ENCODE measurements at regions not wholly inside any gene's neighbourhood (a gene's known extent, or its start where the extent isn't known, plus 50 kb on each side); places are given as distances from the start of the nearest gene placed in this dataset.
A peak's percentile ranks its signal among the peaks of the same experiment; 100 is the strongest.

- H3K4me1 Mint-ChIP-seq, result peaks cover 10% of the 10 kb centered on the region
- no peaks in the 10 kb centered on the region for H3K27me3 Mint-ChIP-seq (ENCODE audit: low read depth)
- H3K9me3 Mint-ChIP-seq, result no peaks in the 10 kb centered on the region
- H3K36me3 Mint-ChIP-seq, result no peaks in the 10 kb centered on the region
- H3K27ac Mint-ChIP-seq, result no peak overlapping the region
- H3K4me3 Mint-ChIP-seq, result no peak overlapping the region
- DNase-seq (ENCODE audit: low spot score in 2 of 2, unreplicated experiment in 2 of 2), result no peak
- TF ChIP-seq, protein P1, sequence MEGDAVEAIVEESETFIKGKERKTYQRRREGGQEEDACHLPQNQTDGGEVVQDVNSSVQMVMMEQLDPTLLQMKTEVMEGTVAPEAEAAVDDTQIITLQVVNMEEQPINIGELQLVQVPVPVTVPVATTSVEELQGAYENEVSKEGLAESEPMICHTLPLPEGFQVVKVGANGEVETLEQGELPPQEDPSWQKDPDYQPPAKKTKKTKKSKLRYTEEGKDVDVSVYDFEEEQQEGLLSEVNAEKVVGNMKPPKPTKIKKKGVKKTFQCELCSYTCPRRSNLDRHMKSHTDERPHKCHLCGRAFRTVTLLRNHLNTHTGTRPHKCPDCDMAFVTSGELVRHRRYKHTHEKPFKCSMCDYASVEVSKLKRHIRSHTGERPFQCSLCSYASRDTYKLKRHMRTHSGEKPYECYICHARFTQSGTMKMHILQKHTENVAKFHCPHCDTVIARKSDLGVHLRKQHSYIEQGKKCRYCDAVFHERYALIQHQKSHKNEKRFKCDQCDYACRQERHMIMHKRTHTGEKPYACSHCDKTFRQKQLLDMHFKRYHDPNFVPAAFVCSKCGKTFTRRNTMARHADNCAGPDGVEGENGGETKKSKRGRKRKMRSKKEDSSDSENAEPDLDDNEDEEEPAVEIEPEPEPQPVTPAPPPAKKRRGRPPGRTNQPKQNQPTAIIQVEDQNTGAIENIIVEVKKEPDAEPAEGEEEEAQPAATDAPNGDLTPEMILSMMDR (IDR thresholded peaks at IDR 0.05; ENCODE audit: unreplicated experiment), result no peak
These were observed 103.7 kb downstream of the ATPSCKMT start for GRCh38 chr5:10145923-10146401.

GRCh38 chr5:10144040-10144439, 105.6 kb downstream of the ATPSCKMT start:
- DNase-seq (ENCODE audit: low spot score in 2 of 2, unreplicated experiment in 2 of 2), result no peak
- Mint-ChIP-seq H3K36me3 (no peaks in the 10 kb centered on the region), H3K27ac (no peak overlapping the region), H3K4me3 (no peak overlapping the region), H3K27me3 (ENCODE audit: low read depth) (no peaks in the 10 kb centered on the region), H3K4me1 (peaks cover 6% of the 10 kb centered on the region), H3K9me3 (no peaks in the 10 kb centered on the region)
- TF ChIP-seq, protein P1 (IDR thresholded peaks at IDR 0.05; ENCODE audit: unreplicated experiment), result no peak

- H3K9me3 Mint-ChIP-seq, result no peaks in the 10 kb centered on the region
- peaks cover 2% of the 10 kb centered on the region for H3K4me1 Mint-ChIP-seq
- no peak for DNase-seq (ENCODE audit: low spot score in 2 of 2, unreplicated experiment in 2 of 2)
- no peak overlapping the region for H3K4me3 Mint-ChIP-seq
- no peaks in the 10 kb centered on the region for H3K36me3 Mint-ChIP-seq
- H3K27ac Mint-ChIP-seq, result no peak overlapping the region
- TF ChIP-seq, protein P1 (IDR thresholded peaks at IDR 0.05; ENCODE audit: unreplicated experiment), result no peak
- H3K27me3 Mint-ChIP-seq (ENCODE audit: low read depth), result no peaks in the 10 kb centered on the region
These were observed 109.3 kb downstream of the ATPSCKMT start for GRCh38 chr5:10140195-10140973.

GRCh38 chr5:10138395-10139057, 111.2 kb downstream of the ATPSCKMT start:
- TF ChIP-seq, protein P1 (IDR thresholded peaks at IDR 0.05; ENCODE audit: unreplicated experiment), result no peak
- DNase-seq (ENCODE audit: low spot score in 2 of 2, unreplicated experiment in 2 of 2), result no peak
- peaks cover 2% of the 10 kb centered on the region for H3K4me1 Mint-ChIP-seq
- no peaks in the 10 kb centered on the region for H3K36me3 Mint-ChIP-seq
- H3K27ac Mint-ChIP-seq, result peak overlapping the region; percentile 73
- no peaks in the 10 kb centered on the region for H3K27me3 Mint-ChIP-seq (ENCODE audit: low read depth)
- H3K9me3 Mint-ChIP-seq, result no peaks in the 10 kb centered on the region
- H3K4me3 Mint-ChIP-seq, result no peak overlapping the region

DNA sequence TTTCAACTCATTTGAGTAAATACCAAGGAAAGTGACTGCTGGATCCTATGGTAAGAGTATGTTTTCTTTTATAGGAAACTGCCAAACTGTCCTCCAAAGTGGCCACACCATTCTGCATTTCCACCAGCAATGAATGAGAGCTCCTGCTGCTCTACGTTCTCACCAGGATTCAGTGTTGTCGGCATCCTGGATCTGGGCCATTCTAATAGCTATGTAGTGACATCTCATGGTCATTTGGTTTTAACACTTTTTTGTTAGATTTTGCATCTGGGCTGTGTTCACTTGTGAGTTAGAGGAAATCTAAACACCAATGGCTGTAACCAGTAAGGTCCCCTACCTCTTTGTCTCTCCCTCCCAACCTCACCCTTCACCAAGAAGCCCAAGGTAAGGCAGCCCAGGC, 115.9 kb downstream of the ATPSCKMT start:
- Mint-ChIP-seq H3K27ac (no peak overlapping the region), H3K36me3 (no peaks in the 10 kb centered on the region), H3K27me3 (ENCODE audit: low read depth) (no peaks in the 10 kb centered on the region), H3K9me3 (no peaks in the 10 kb centered on the region), H3K4me1 (peaks cover 2% of the 10 kb centered on the region), H3K4me3 (no peak overlapping the region)
- TF ChIP-seq, protein P1 (IDR thresholded peaks at IDR 0.05; ENCODE audit: unreplicated experiment), result no peak
- DNase-seq (ENCODE audit: low spot score in 2 of 2, unreplicated experiment in 2 of 2), result no peak

Measured in mesothelial cell of epicardium (in vitro differentiated cells).